HCT116 (cell line): ENCODE measurements at regions not wholly inside any gene's neighbourhood (a gene's known extent, or its start where the extent isn't known, plus 50 kb on each side); places are given as distances from the start of the nearest gene placed in this dataset.

Experiments
- ATAC-seq: fragments of 200-7000 bp; cut with Tn5 transposase; 2 replicates; pipeline ENCODE4 v1.9.1; 2020; ENCODE audit warnings: mild to moderate bottlenecking, moderate library complexity
- BruUV-seq: library from RNA; stranded (reverse); fragments of 400-500 nt; replicated peaks from 2 replicates; lab custom pipeline; 2021; lab: Mats Ljungman, UMichigan
- CTCF ChIA-PET: fragments of 300-600 bp; sonication (Branson Sonifier 250); formaldehyde crosslinking; loops from one replicate; lab custom pipeline; 2021; ENCODE audit warnings: antibody characterized with exemption; lab: Charles Lee
- POLR2A ChIA-PET: fragments of 300-600, 350-600 bp; sonication (Branson Sonifier 250); formaldehyde crosslinking; loops from one replicate; lab custom pipeline; 2021; ENCODE audit warnings: antibody characterized with exemption; lab: Charles Lee
- RAD21 ChIA-PET, 2 experiments: fragments of 300-600 bp; sonication (Branson Sonifier 250); formaldehyde crosslinking; loops; one replicate each; lab custom pipeline; 2023; ENCODE audit warnings: low total read pairs in 2 of 2; ENCODE audit not compliant: uncharacterized antibody in 2 of 2, unreplicated experiment in 2 of 2, low non-redundant PET in 1 of 2; lab: Charles Lee
- DNase-seq: peaks from one replicate; pipeline ENCODE4 v3.0.0-alpha.2; 2010; ENCODE audit warnings: low read depth, low spot score
- H2AFZ ChIP-seq: fragments of 200-600 bp; shearing (Covaris generic), sonication (generic); 2 replicates; pipeline ENCODE4 v1.6.1; 2017; ENCODE audit warnings: low read depth, mixed run types, mixed read lengths, antibody characterized with exemption, low read length; ENCODE audit not compliant: poor library complexity, severe bottlenecking
- H3K27ac ChIP-seq: 2 replicates; pipeline ENCODE4 v1.5.1; 2012; ENCODE audit warnings: low read depth, low read length
- H3K27me3 ChIP-seq: fragments of 200-600 bp; sonication (generic); 2 replicates; pipeline ENCODE4 v1.6.1; 2016; ENCODE audit warnings: mixed run types, low read length, mixed read lengths; ENCODE audit not compliant: insufficient read depth
- H3K36me3 ChIP-seq, 2 experiments: fragments of 200-500 bp in 1 of 2; fragments of 200-600 bp in 1 of 2; sonication (Bioruptor generic) in 1 of 2; sonication (generic) in 1 of 2; 2 replicates each; pipeline versions ENCODE4 v1.5.1 to v1.6.1; 2014 to 2016; ENCODE audit warnings: low read length in 2 of 2, inconsistent platforms in 1 of 2, mixed read lengths in 1 of 2, mixed run types in 1 of 2; ENCODE audit not compliant: insufficient read depth in 2 of 2, control insufficient read depth in 1 of 2
- H3K4me1 ChIP-seq, 2 experiments: fragments of 200-600 bp in 1 of 2; sonication (generic) in 1 of 2; 2 replicates each; pipeline versions ENCODE4 v1.5.1 to v1.6.1; 2012 to 2017; ENCODE audit warnings: low read length in 2 of 2, inconsistent platforms in 1 of 2, mild to moderate bottlenecking in 1 of 2, mixed read lengths in 1 of 2, mixed run types in 1 of 2, moderate library complexity in 1 of 2; ENCODE audit not compliant: insufficient read depth in 2 of 2, control insufficient read depth in 1 of 2
- H3K4me2 ChIP-seq: fragments of 200-600 bp; sonication (generic); 2 replicates; pipeline ENCODE4 v1.6.1; 2017; ENCODE audit warnings: mixed run types, low read length, mixed read lengths
- H3K4me3 ChIP-seq, 2 experiments: fragments of 200-600 bp in 1 of 2; sonication (generic) in 1 of 2; replicated peaks in 1 of 2; 2 replicates each; pipeline ENCODE4 v1.5.1; 2011 to 2016; ENCODE audit warnings: low read length in 2 of 2, control low read depth in 1 of 2, low read depth in 1 of 2, mild to moderate bottlenecking in 1 of 2, mixed read lengths in 1 of 2, mixed run types in 1 of 2
- H3K79me2 ChIP-seq: fragments of 200-600 bp; sonication (generic); 2 replicates; pipeline ENCODE4 v1.6.1; 2017; ENCODE audit warnings: mild to moderate bottlenecking, mixed run types, low read length, moderate library complexity, mixed read lengths; ENCODE audit not compliant: insufficient read depth
- H3K9ac ChIP-seq: fragments of 200-600 bp; sonication (generic); 2 replicates; pipeline ENCODE4 v1.6.1; 2016; ENCODE audit warnings: low read length, mixed read lengths
- H3K9me2 ChIP-seq: fragments of 200-600 bp; sonication (generic), shearing (Covaris generic); 2 replicates; pipeline ENCODE4 v1.6.1; 2017; ENCODE audit warnings: mixed run types, mild to moderate bottlenecking, moderate library complexity; ENCODE audit not compliant: insufficient read depth
- H3K9me3 ChIP-seq, 2 experiments: fragments of 200-500 bp in 1 of 2; fragments of 200-600 bp in 1 of 2; sonication (Bioruptor generic) in 1 of 2; sonication (generic) in 1 of 2; 2 replicates each; pipeline ENCODE4 v1.6.1; 2014 to 2017; ENCODE audit warnings: low read length in 2 of 2, mixed read lengths in 2 of 2, inconsistent platforms in 1 of 2, low read depth in 1 of 2, mild to moderate bottlenecking in 1 of 2, mixed run types in 1 of 2, moderate library complexity in 1 of 2; ENCODE audit not compliant: control insufficient read depth in 1 of 2, insufficient read depth in 1 of 2
- H4K20me1 ChIP-seq: fragments of 200-600 bp; sonication (generic), shearing (Covaris generic); 2 replicates; pipeline ENCODE4 v1.6.1; 2017; ENCODE audit warnings: mixed run types, mild to moderate bottlenecking, moderate library complexity; ENCODE audit not compliant: insufficient read depth
- ATF3 ChIP-seq: IDR thresholded peaks from 2 replicates; pipeline ENCODE4 v1.6.1; 2012
- CBX3 ChIP-seq: IDR thresholded peaks from 2 replicates; pipeline ENCODE4 v1.6.1; 2012; ENCODE audit warnings: low read depth
- CEBPB ChIP-seq: IDR thresholded peaks from 2 replicates; pipeline ENCODE4 v1.6.1; 2012; ENCODE audit warnings: low read depth
- CTCF ChIP-seq, 3 experiments: fragments of 200-600 bp in 1 of 3; sonication (generic) in 1 of 3; IDR thresholded peaks in 2 of 3; conservative IDR thresholded peaks in 1 of 3; 2 replicates each; pipeline ENCODE4 v1.5.1; 2012 to 2017; ENCODE audit warnings: low read depth in 2 of 3, low read length in 2 of 3, antibody characterized with exemption in 1 of 3, borderline replicate concordance in 1 of 3, control low read depth in 1 of 3, mild to moderate bottlenecking in 1 of 3, mixed read lengths in 1 of 3, mixed run types in 1 of 3, moderate library complexity in 1 of 3; ENCODE audit not compliant: insufficient read depth in 1 of 3
- EGR1 ChIP-seq: IDR thresholded peaks from 2 replicates; pipeline ENCODE4 v1.6.1; 2012; ENCODE audit warnings: low read depth
- ELF1 ChIP-seq: IDR thresholded peaks from 2 replicates; pipeline ENCODE4 v1.6.1; 2012; ENCODE audit warnings: low read depth, borderline replicate concordance
- EZH2 ChIP-seq: fragments of 200-600 bp; sonication (generic); IDR thresholded peaks from 2 replicates; pipeline ENCODE4 v1.6.1; 2017; ENCODE audit warnings: antibody characterized with exemption, mixed run types
- EZH2phosphoT487 ChIP-seq: fragments of 200-600 bp; IDR thresholded peaks from 2 replicates; pipeline ENCODE4 v1.6.1; 2018; ENCODE audit warnings: antibody characterized with exemption, borderline replicate concordance
- FOSL1 ChIP-seq: IDR thresholded peaks from 2 replicates; pipeline ENCODE4 v1.6.1; 2012; ENCODE audit warnings: low read depth
- POLR2AphosphoS5 ChIP-seq: IDR thresholded peaks from 2 replicates; pipeline ENCODE4 v1.6.1; 2011; ENCODE audit warnings: mild to moderate bottlenecking, low read depth, low read length, moderate library complexity
- REST ChIP-seq: IDR thresholded peaks from 2 replicates; pipeline ENCODE4 v1.6.1; 2012; ENCODE audit warnings: low read depth
- SP1 ChIP-seq: IDR thresholded peaks from 2 replicates; pipeline ENCODE4 v1.6.1; 2012; ENCODE audit warnings: low read depth
- SRF ChIP-seq: IDR thresholded peaks from 2 replicates; pipeline ENCODE4 v1.6.1; 2012; ENCODE audit warnings: low read depth
- YY1 ChIP-seq: IDR thresholded peaks from 2 replicates; pipeline ENCODE4 v1.6.1; 2011; ENCODE audit warnings: low read length, low read depth, moderate library complexity, mild to moderate bottlenecking; ENCODE audit not compliant: insufficient replicate concordance; ENCODE audit errors: extremely low read depth
- ZBTB33 ChIP-seq: IDR thresholded peaks from 2 replicates; pipeline ENCODE4 v1.6.1; 2011; ENCODE audit warnings: mild to moderate bottlenecking, low read length, moderate library complexity; ENCODE audit not compliant: insufficient replicate concordance; ENCODE audit errors: extremely low read depth
- ZNF274 ChIP-seq: fragments of 200-500 bp; sonication (Bioruptor generic); IDR thresholded peaks from 2 replicates; pipeline ENCODE4 v1.6.1; 2014; ENCODE audit warnings: mild to moderate bottlenecking, low read depth, low read length, inconsistent platforms
- intact Hi-C: fragments of 100-400 bp; cut with micrococcal nuclease; formaldehyde crosslinking; loops from 2 replicates; pipeline ENCODE4 v1.10.0; 2022

- Histone ChIP-seq H3K36me3 (no peaks in the 10 kb centered on the region), H3K27me3 (no peaks in the 10 kb centered on the region), H2AFZ (no peak overlapping the region), H3K79me2 (no peaks in the 10 kb centered on the region), H3K4me2 (no peak overlapping the region), H3K9ac (no peak overlapping the region), H3K9me2 (no peaks in the 10 kb centered on the region), H3K27ac (no peak overlapping the region), H3K4me3 (no peak overlapping the region), H3K9me3 (peaks cover 0 to 10% of the 10 kb centered on the region in 2 experiments; a peak in 1 of 4 replicates), H4K20me1 (no peaks in the 10 kb centered on the region), H3K4me1 (no peaks in the 10 kb centered on the region)
- intact Hi-C loops, result no loop called here
- ChIA-PET CTCF (no interaction called here), POLR2A (no interaction called here), RAD21 (no interaction called here)
- no TSS peak for BruUV-seq
- DNase-seq, result no peak
- no peak for TF ChIP-seq ELF1
- no peak for TF ChIP-seq ZNF274
- no peak for TF ChIP-seq SRF
- no peak for TF ChIP-seq EGR1
- no peak for TF ChIP-seq POLR2AphosphoS5
- no peak for TF ChIP-seq ZBTB33
- no peak for TF ChIP-seq EZH2phosphoT487
- TF ChIP-seq EZH2, result no peak
- TF ChIP-seq CTCF (IDR thresholded peaks at IDR 0.05 in 2 of 3, conservative IDR thresholded peaks at IDR 0.05 in 1 of 3; ENCODE audit: borderline replicate concordance in 1 of 3, insufficient read depth in 1 of 3, low read depth in 2 of 3, low read length in 2 of 3), result no peak
- TF ChIP-seq SP1, result no peak
- TF ChIP-seq FOSL1, result no peak
- TF ChIP-seq CEBPB, result no peak
- no peak for TF ChIP-seq CBX3
- TF ChIP-seq ATF3, result no peak
- TF ChIP-seq YY1, result no peak
- TF ChIP-seq REST, result no peak
- ATAC-seq, result no peak
Observed at GRCh38 chr2:60273836-60274235, 279.6 kb downstream of the BCL11A start.
